ENCODE measurements at regions not wholly inside any gene's neighbourhood (a gene's known extent, or its start where the extent isn't known, plus 50 kb on each side); places are given as distances from the start of the nearest gene placed in this dataset.

DNA sequence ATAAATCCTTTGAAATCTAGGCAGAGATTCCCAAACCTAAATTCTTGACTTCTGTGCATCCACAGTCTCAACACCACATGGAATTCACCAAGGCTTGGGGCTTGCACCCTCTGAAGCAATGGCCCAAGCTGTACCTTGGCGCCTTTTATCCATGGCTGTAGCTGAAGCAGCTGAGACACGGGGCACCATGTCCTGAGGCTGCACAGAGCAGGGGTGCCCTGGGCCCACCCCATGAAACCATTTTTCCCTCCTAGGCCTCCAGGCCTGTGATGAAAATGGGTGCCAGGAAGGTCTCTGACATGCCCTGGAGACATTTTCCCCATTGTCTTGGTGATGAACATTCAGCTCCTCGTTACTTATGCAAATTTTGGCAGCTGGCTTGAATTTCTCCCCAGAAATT is 158.6 kb upstream of the NUDT12 start:
- TF ChIP-seq, protein P1, sequence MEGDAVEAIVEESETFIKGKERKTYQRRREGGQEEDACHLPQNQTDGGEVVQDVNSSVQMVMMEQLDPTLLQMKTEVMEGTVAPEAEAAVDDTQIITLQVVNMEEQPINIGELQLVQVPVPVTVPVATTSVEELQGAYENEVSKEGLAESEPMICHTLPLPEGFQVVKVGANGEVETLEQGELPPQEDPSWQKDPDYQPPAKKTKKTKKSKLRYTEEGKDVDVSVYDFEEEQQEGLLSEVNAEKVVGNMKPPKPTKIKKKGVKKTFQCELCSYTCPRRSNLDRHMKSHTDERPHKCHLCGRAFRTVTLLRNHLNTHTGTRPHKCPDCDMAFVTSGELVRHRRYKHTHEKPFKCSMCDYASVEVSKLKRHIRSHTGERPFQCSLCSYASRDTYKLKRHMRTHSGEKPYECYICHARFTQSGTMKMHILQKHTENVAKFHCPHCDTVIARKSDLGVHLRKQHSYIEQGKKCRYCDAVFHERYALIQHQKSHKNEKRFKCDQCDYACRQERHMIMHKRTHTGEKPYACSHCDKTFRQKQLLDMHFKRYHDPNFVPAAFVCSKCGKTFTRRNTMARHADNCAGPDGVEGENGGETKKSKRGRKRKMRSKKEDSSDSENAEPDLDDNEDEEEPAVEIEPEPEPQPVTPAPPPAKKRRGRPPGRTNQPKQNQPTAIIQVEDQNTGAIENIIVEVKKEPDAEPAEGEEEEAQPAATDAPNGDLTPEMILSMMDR (IDR thresholded peaks at IDR 0.05; ENCODE audit: insufficient read depth, low read depth, low read length): no peak
- no peak for TF ChIP-seq EZH2 (IDR thresholded peaks at IDR 0.05; ENCODE audit: insufficient read depth, low read length)

All from astrocyte (in vitro differentiated cells and primary cell).